CD4-positive, alpha-beta T cell treated with Interleukin-17A for 4 hours (primary cell): ENCODE measurements at regions not wholly inside any gene's neighbourhood (a gene's known extent, or its start where the extent isn't known, plus 50 kb on each side); places are given as distances from the start of the nearest gene placed in this dataset.

Source experiments
- DNase-seq: peaks from one replicate; pipeline ENCODE4 v3.0.0-alpha.2; 2020; ENCODE audit warnings: mixed read lengths

GRCh38 chr1:4046836-4047461, 146.9 kb upstream of the C1orf174 start:
- DNase-seq = no peak

GRCh38 chr1:4047666-4048065, 147.6 kb upstream of the C1orf174 start:
- no peak for DNase-seq

- no peak for DNase-seq
Observed at GRCh38 chr1:4048076-4048475, 148.0 kb upstream of the C1orf174 start.

- DNase-seq = no peak
Observed at GRCh38 chr1:4048921-4049320, 148.8 kb upstream of the C1orf174 start.

GRCh38 chr1:4050998-4051397, 150.9 kb upstream of the C1orf174 start:
- no peak for DNase-seq

GRCh38 chr1:4052657-4053056, 152.6 kb upstream of the C1orf174 start:
- no peak for DNase-seq

GRCh38 chr1:4053160-4053748, 153.2 kb upstream of the C1orf174 start:
- DNase-seq = no peak

- DNase-seq = no peak
Observed at GRCh38 chr1:4053774-4054173, 153.7 kb upstream of the C1orf174 start.

- no peak for DNase-seq
Observed at GRCh38 chr1:4055294-4055967, 155.4 kb upstream of the C1orf174 start.

- DNase-seq = no peak
Observed at GRCh38 chr1:4056422-4056821, 156.3 kb upstream of the C1orf174 start.

GRCh38 chr1:4056989-4057388, 156.9 kb upstream of the C1orf174 start:
- DNase-seq = no peak

- no peak for DNase-seq
Observed at GRCh38 chr1:4057603-4058002, 157.5 kb upstream of the C1orf174 start.

- DNase-seq = no peak
Observed at GRCh38 chr1:4058122-4058521, 158.1 kb upstream of the C1orf174 start.

- no peak for DNase-seq
Observed at GRCh38 chr1:4058706-4059105, 158.6 kb upstream of the C1orf174 start.

- no peak for DNase-seq
Observed at GRCh38 chr1:4059270-4059669, 159.2 kb upstream of the C1orf174 start.

GRCh38 chr1:4060850-4061249, 160.8 kb upstream of the C1orf174 start:
- DNase-seq = no peak

GRCh38 chr1:4061521-4062031, 161.5 kb upstream of the C1orf174 start:
- no peak for DNase-seq

- no peak for DNase-seq
Observed at GRCh38 chr1:4062041-4062440, 162.0 kb upstream of the C1orf174 start.

- no peak for DNase-seq
Observed at GRCh38 chr1:4062560-4062959, 162.5 kb upstream of the C1orf174 start.

- no peak for DNase-seq
Observed at GRCh38 chr1:4062992-4063391, 162.9 kb upstream of the C1orf174 start.

- DNase-seq = no peak
Observed at GRCh38 chr1:4063516-4063915, 163.4 kb upstream of the C1orf174 start.

GRCh38 chr1:4064150-4064889, 164.2 kb upstream of the C1orf174 start:
- no peak for DNase-seq

- DNase-seq = no peak
Observed at GRCh38 chr1:4066860-4067599, 167.0 kb upstream of the C1orf174 start.
